Endothelial cell of umbilical vein (primary cell): ENCODE measurements at regions not wholly inside any gene's neighbourhood (a gene's known extent, or its start where the extent isn't known, plus 50 kb on each side); places are given as distances from the start of the nearest gene placed in this dataset.

Source experiments
- BruUV-seq: library from RNA; stranded (reverse); fragments of 400-500 nt; replicated peaks from 2 replicates; lab custom pipeline; 2021; lab: Mats Ljungman, UMichigan
- CTCF ChIA-PET: fragments of 300-600, 350-600 bp; sonication (Branson Sonifier 250); formaldehyde crosslinking; loops from one replicate; lab custom pipeline; 2021; ENCODE audit warnings: antibody characterized with exemption, inconsistent platforms; lab: Charles Lee
- POLR2A ChIA-PET: fragments of 300-600, 350-600 bp; sonication (Branson Sonifier 250); formaldehyde crosslinking; loops from one replicate; lab custom pipeline; 2021; ENCODE audit warnings: antibody characterized with exemption, inconsistent platforms; lab: Charles Lee
- DNase-seq: peaks from one replicate; pipeline ENCODE4 v3.0.0-alpha.2; 2011; ENCODE audit warnings: low read depth, low spot score
- FAIRE-seq: peaks from 2 replicates; lab custom pipeline; 2011; peaks lifted over from hg19 to GRCh38; lab: Jason Lieb, UNC
- H2AFZ ChIP-seq: 2 replicates; pipeline ENCODE4 v1.6.0; 2012; ENCODE audit warnings: low read depth, low read length, control low read depth, inconsistent platforms
- H3K27ac ChIP-seq: 2 replicates; pipeline ENCODE4 v1.5.1; 2011; ENCODE audit warnings: low read depth, mild to moderate bottlenecking, control low read depth, low read length, moderate library complexity; ENCODE audit not compliant: insufficient read depth
- H3K27me3 ChIP-seq, 2 experiments: 2 replicates each; pipeline versions ENCODE4 v1.6.0 to v1.6.1; 2011; ENCODE audit warnings: low read length in 2 of 2, mixed read lengths in 1 of 2; ENCODE audit not compliant: control insufficient read depth in 2 of 2, insufficient read depth in 2 of 2
- H3K36me3 ChIP-seq, 2 experiments: 2 replicates in 1 of 2; 3 replicates in 1 of 2; pipeline ENCODE4 v1.5.1; 2011; ENCODE audit warnings: low read length in 2 of 2, mild to moderate bottlenecking in 1 of 2, moderate library complexity in 1 of 2; ENCODE audit not compliant: control insufficient read depth in 2 of 2, insufficient read depth in 2 of 2; ENCODE audit errors: extremely low read depth in 1 of 2
- H3K4me1 ChIP-seq: 3 replicates; pipeline ENCODE4 v1.5.1; 2011; ENCODE audit warnings: mild to moderate bottlenecking, low read length; ENCODE audit not compliant: control insufficient read depth, insufficient read depth; ENCODE audit errors: extremely low read depth
- H3K4me2 ChIP-seq: 2 replicates; pipeline ENCODE4 v1.6.1; 2011; ENCODE audit warnings: low read length, control low read depth, mixed read lengths; ENCODE audit not compliant: insufficient read depth
- H3K4me3 ChIP-seq, 3 experiments: fragments of 200-600 bp in 1 of 3; sonication (generic), shearing (Covaris generic) in 1 of 3; replicated peaks in 1 of 3; 2 replicates each; pipeline ENCODE4 v1.5.1; 2011 to 2016; ENCODE audit warnings: control low read depth in 3 of 3, low read length in 3 of 3, mild to moderate bottlenecking in 2 of 3, inconsistent platforms in 1 of 3, low read depth in 1 of 3, moderate library complexity in 1 of 3; ENCODE audit not compliant: insufficient read depth in 1 of 3
- H3K79me2 ChIP-seq: 2 replicates; pipeline ENCODE4 v1.6.0; 2012; ENCODE audit warnings: low read length, inconsistent platforms; ENCODE audit not compliant: control insufficient read depth, insufficient read depth
- H3K9ac ChIP-seq: replicated peaks from 2 replicates; pipeline ENCODE3; 2011; ENCODE audit warnings: low read length, control low read depth; ENCODE audit not compliant: insufficient read depth; ENCODE audit errors: extremely low read depth
- H3K9me1 ChIP-seq: replicated peaks from 3 replicates; pipeline ENCODE4 v1.6.0; 2011; ENCODE audit warnings: mild to moderate bottlenecking, low read length; ENCODE audit not compliant: control insufficient read depth, insufficient read depth; ENCODE audit errors: extremely low read depth
- H3K9me3 ChIP-seq: replicated peaks from 2 replicates; pipeline ENCODE4 v1.5.1; 2012; ENCODE audit warnings: low read length, inconsistent platforms; ENCODE audit not compliant: control insufficient read depth, insufficient read depth
- H4K20me1 ChIP-seq: replicated peaks from 2 replicates; pipeline ENCODE3; 2011; ENCODE audit warnings: mild to moderate bottlenecking, low read length; ENCODE audit not compliant: control insufficient read depth, insufficient read depth; ENCODE audit errors: extremely low read depth
- EZH2 ChIP-seq: IDR thresholded peaks from 2 replicates; pipeline ENCODE4 v1.6.1; 2012; ENCODE audit warnings: borderline replicate concordance, low read depth, mild to moderate bottlenecking, moderate library complexity, low read length, inconsistent platforms; ENCODE audit not compliant: severe bottlenecking
- FOS ChIP-seq: IDR thresholded peaks from 2 replicates; pipeline ENCODE4 v1.6.1; 2011; ENCODE audit warnings: mild to moderate bottlenecking, low read length, moderate library complexity, borderline replicate concordance; ENCODE audit not compliant: insufficient read depth
- GATA2 ChIP-seq: IDR thresholded peaks from 2 replicates; pipeline ENCODE4 v1.7.0; 2011; ENCODE audit warnings: low read depth, mild to moderate bottlenecking, moderate library complexity, mixed read lengths, low read length; ENCODE audit not compliant: insufficient read length, insufficient read depth
- JUN ChIP-seq: IDR thresholded peaks from 2 replicates; pipeline ENCODE4 v1.6.1; 2011; ENCODE audit warnings: borderline replicate concordance, low read depth; ENCODE audit not compliant: insufficient read length, insufficient read depth
- MYC ChIP-seq: IDR thresholded peaks from one replicate; pipeline ENCODE4 v1.6.1; 2011; ENCODE audit warnings: mild to moderate bottlenecking, low read depth, low read length
- POLR2A ChIP-seq: IDR thresholded peaks from 2 replicates; pipeline ENCODE4 v1.6.1; 2012; ENCODE audit warnings: low read depth, mild to moderate bottlenecking, control low read depth, low read length
- POLR2AphosphoS5 ChIP-seq: IDR thresholded peaks from 2 replicates; pipeline ENCODE4 v1.6.1; 2012; ENCODE audit warnings: low read depth, mild to moderate bottlenecking, control low read depth, low read length, moderate library complexity; ENCODE audit not compliant: insufficient read depth
- dilution Hi-C: fragments of 300-500 bp; cut with MboI; formaldehyde crosslinking; loops from one replicate; pipeline ENCODE4 v1.15.0; 2019; ENCODE audit warnings: low sequenced_read_pairs; ENCODE audit not compliant: extremely low pct_ligation_motif_present
- intact Hi-C: fragments of 100-400 bp; cut with micrococcal nuclease; formaldehyde crosslinking; loops from one replicate; pipeline ENCODE4 v1.10.0; 2022
- TF ChIP-seq, protein P1 (sequence below): IDR thresholded peaks from 2 replicates; pipeline ENCODE4 v1.6.1; 2011; ENCODE audit not compliant: insufficient read depth, insufficient read length
- TF ChIP-seq, protein P2 (sequence below), 2 donors: IDR thresholded peaks; 1 replicate in 1 of 2; 2 replicates in 1 of 2; pipeline ENCODE4 v1.5.1; 2011; ENCODE audit warnings: low read length in 2 of 2, mild to moderate bottlenecking in 2 of 2, moderate library complexity in 2 of 2, control low read depth in 1 of 2, inconsistent platforms in 1 of 2, low read depth in 1 of 2; ENCODE audit not compliant: insufficient read depth in 1 of 2; ENCODE audit errors: extremely low read depth in 1 of 2

DNA sequence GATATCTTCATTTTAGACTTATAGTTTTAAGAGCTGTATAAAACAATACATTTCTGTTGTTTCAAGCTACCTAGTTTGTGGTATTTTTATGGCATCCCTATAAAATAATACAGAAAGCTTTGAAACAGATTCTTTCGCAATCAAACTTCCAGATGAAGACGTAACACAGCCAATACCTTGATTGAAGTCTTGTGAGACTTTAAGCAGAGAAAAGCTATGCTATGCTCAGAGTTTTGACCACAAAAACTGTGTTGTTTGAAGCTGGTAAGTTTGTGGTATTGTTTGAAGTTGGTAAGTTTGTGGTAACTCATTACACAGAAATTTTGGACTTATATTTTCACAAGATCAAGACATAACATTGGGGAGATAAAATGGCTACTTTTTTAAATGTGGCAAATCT is 201.8 kb upstream of the UGT8 start:
- H3K27me3 ChIP-seq, result peaks cover 8 to 18% of the 10 kb centered on the region in 2 experiments
- no peak overlapping the region for H3K4me2 ChIP-seq
- H3K36me3 ChIP-seq, result no peaks in the 10 kb centered on the region
- H4K20me1 ChIP-seq, result no peaks in the 10 kb centered on the region
- H2AFZ ChIP-seq, result no peak overlapping the region
- H3K4me1 ChIP-seq, result no peaks in the 10 kb centered on the region
- no peaks in the 10 kb centered on the region for H3K9me3 ChIP-seq
- TF ChIP-seq, protein P1, sequence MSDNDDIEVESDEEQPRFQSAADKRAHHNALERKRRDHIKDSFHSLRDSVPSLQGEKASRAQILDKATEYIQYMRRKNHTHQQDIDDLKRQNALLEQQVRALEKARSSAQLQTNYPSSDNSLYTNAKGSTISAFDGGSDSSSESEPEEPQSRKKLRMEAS, result no peak
- no peak for TF ChIP-seq GATA2
- no peak for TF ChIP-seq JUN
- TF ChIP-seq, protein P2, sequence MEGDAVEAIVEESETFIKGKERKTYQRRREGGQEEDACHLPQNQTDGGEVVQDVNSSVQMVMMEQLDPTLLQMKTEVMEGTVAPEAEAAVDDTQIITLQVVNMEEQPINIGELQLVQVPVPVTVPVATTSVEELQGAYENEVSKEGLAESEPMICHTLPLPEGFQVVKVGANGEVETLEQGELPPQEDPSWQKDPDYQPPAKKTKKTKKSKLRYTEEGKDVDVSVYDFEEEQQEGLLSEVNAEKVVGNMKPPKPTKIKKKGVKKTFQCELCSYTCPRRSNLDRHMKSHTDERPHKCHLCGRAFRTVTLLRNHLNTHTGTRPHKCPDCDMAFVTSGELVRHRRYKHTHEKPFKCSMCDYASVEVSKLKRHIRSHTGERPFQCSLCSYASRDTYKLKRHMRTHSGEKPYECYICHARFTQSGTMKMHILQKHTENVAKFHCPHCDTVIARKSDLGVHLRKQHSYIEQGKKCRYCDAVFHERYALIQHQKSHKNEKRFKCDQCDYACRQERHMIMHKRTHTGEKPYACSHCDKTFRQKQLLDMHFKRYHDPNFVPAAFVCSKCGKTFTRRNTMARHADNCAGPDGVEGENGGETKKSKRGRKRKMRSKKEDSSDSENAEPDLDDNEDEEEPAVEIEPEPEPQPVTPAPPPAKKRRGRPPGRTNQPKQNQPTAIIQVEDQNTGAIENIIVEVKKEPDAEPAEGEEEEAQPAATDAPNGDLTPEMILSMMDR (IDR thresholded peaks at IDR 0.05; ENCODE audit: extremely low read depth in 1 of 2, insufficient read depth in 1 of 2, low read depth in 1 of 2, low read length in 2 of 2), result no peak
- TF ChIP-seq POLR2A, result no peak
- TF ChIP-seq POLR2AphosphoS5, result no peak
- no peak for TF ChIP-seq EZH2
- no peak for TF ChIP-seq FOS
- TF ChIP-seq MYC, result no peak
- no peak overlapping the region for H3K27ac ChIP-seq
- dilution Hi-C loops, result no loop called here
- FAIRE-seq (no peak), DNase-seq (no peak)
- intact Hi-C loops, result no loop called here
- H3K9me1 ChIP-seq, result no peaks in the 10 kb centered on the region
- H3K4me3 ChIP-seq, result no peak overlapping the region
- ChIA-PET POLR2A (no interaction called here), CTCF (interaction anchor here (0.7 to 1.7 kb wide), 3 partner anchors 9 to 298 kb away, joined by 3 to 7 read pairs (median 4); no protein-coding TSS in a partner anchor)
- H3K9ac ChIP-seq, result no peak overlapping the region
- H3K79me2 ChIP-seq, result no peaks in the 10 kb centered on the region
- no TSS peak for BruUV-seq
